ENCODE measurements at regions not wholly inside any gene's neighbourhood (a gene's known extent, or its start where the extent isn't known, plus 50 kb on each side); places are given as distances from the start of the nearest gene placed in this dataset.

DNA sequence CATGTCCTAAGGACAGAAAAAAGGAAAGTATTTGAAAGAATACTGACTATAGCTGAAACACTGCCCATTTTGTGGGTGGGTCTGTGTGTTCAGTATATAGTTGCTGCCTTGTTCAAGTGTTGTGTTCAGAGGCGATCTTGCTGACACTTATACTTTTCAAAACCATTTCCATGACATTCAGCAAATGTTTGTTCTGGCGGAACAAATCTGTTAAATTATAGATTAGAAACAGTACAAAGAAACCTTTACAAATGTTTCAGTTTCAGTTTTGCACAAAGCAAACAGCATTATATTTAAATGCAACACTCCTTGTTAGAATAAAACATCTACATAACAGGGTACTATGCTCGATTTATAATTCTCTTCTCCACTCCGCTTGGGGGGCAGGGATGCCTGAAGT, 2276.3 kb downstream of the MAT2B start:
- no peak for DNase-seq

GRCh38 chr5:165783024-165783423, 2277.6 kb downstream of the MAT2B start:
- DNase-seq: no peak

- no peak for DNase-seq
Observed at GRCh38 chr5:165786073-165786472, 2280.7 kb downstream of the MAT2B start.

DNA sequence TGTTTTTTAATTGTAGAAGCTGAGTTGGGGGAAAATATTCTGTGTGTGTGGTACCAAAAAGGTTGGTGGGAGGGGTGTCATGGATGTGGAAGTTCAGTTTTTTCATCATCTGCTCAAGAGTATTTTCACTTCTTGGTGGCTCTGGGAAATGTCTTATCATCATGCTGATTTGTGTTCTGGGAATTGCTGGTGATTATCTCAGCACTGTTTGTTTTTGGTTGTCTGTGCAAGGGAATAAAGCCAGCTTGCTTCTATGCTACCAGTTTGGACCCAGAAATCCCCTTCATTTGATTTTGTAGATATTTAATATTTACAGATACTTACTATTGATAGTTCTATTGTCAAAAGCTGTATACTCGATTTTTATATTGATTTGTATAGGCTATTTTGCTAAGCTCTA, 2289.7 kb downstream of the MAT2B start:
- DNase-seq: no peak

- no peak for DNase-seq
Observed at GRCh38 chr5:165805756-165806155, 2300.3 kb downstream of the MAT2B start.

DNA sequence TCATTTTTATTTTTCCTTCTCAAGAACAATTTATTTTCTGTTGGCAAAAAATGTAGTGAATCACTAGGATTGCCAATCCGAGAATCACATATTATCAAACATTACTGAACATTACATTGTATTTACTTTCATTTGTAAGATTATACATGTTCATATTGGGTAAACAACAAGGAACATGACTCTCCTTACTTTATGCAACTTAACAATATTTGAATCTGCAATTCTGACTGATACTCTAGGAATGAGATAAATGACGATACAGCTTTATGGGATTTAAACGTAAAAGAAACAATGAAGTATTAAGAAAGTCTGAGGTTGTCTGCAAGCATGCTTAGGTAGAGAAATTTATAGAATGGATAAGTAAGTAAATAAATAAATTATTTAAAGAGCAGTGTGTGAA, 2302.9 kb downstream of the MAT2B start:
- no peak for DNase-seq

DNA sequence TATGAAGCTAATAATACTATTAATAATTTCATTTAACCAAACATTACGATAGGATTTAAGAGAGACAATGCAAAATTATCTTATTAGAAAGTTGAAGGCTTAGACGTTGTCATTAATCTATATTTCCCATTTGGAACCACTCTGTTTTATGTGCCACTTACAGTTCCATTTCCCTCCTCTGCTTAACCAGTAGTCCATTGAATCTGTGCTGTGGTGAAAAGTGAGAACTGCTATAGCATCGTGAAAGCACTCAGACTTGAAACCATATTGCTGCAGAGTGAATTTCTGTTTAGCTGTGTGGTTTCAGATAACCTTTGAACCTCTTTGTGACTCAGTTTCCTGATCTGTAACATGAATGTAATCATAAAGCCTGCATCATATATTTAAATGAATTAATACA, 2304.5 kb downstream of the MAT2B start:
- DNase-seq: no peak

- DNase-seq: no peak
Observed at GRCh38 chr5:165829504-165829903, 2324.1 kb downstream of the MAT2B start.

DNA sequence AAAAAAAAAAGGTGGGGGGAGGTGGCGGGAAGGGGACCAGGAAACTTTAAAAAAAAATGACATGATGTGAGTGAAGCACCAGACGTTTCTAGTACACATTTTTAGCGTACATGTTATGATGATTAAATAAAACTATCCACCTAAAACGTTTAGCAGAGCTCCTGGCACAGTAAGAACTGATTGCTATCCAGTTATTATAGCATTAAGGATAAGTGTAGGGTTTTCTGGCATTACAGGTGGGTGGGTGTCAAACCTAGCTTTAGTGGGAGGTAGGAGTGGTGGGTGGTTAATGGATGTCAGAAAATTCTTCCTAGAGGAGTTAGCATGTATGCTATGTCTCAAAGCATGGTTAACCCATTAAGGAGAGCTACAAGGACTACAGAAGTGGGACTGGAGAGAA, 2329.5 kb downstream of the MAT2B start:
- no peak for DNase-seq

DNA sequence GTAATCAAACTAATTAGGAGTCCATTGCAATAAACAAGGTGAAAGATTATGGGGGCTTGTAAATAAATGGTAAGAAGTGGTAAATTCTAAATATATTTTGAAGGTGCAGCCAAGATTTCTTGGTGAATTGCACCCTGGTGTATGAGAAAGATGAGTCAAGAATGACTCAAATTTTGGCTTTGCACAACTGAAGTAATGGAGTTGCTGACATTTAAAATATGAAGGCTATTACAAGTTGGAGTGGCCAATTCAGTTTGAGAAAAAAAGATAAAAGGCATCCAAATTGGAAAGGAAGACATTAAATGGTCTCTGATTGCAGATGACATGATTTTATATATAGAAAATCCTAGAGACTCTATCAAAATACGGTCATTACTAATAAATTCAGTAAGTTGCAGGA, 2330.6 kb downstream of the MAT2B start:
- no peak for DNase-seq

- DNase-seq: no peak
Observed at GRCh38 chr5:165837286-165837685, 2331.9 kb downstream of the MAT2B start.

GRCh38 chr5:165844571-165844970, 2339.2 kb downstream of the MAT2B start:
- DNase-seq: no peak

DNA sequence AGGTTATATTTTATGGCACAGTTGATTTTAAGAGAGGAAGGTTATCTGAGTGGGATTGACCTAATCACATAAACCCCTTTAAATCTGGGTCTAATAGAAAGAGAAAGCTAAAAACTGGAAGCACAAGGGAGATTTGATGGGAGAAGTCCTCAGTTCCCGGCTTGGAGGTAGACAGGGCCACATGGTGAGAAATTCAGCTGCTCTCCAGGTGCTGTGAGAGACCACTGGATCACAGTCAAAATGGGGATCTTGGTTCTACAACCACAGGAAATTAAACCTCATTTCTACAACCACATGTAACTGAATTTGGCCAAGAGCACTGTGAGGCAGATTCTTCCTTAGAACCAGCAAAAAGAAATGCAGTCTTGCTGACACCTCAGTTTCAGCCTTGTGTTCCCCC, 2352.7 kb downstream of the MAT2B start:
- DNase-seq: no peak

- no peak for DNase-seq
Observed at GRCh38 chr5:165859251-165859650, 2353.8 kb downstream of the MAT2B start.

DNA sequence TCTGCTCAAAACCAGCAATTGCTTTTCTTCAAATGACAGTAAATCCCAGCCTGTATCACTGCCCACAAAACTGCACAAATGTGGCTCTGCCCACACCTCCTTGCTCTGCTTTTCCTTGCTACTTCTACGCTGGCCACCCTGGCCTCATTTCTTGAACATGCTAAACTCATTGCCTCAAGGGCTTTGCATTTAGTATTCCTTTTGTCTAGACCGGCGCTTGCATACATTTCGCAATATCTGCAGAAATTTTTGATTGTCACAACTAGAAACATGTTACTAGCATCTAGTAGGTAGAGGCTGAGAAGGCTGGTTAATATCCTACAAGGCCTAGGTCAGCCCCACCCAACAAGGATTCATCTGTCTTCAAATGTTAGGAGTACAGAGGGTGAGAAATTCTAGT, 2357.8 kb downstream of the MAT2B start:
- no peak for DNase-seq

DNA sequence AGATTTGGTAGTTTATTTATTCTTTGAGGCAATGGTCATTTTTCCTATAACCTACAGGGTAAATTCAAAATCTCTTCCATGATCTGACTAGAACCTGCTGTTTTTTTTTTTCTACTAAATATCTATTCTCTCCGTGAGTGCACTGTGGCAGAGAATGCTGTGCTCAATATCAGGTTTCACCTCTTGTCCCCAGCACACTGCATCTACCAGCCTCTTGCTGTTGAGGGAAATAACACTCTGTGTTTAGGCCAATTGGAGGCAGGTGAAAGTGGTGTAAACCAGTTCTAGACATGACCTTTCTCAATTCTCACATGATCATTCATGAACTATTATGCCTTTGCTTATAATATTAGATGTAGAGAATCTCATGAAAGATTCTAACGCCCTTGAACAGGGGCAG, 2365.9 kb downstream of the MAT2B start:
- DNase-seq: no peak

GRCh38 chr5:165874851-165875250, 2369.4 kb downstream of the MAT2B start:
- DNase-seq: no peak

- DNase-seq: no peak
Observed at GRCh38 chr5:165876538-165876937, 2371.1 kb downstream of the MAT2B start.

DNA sequence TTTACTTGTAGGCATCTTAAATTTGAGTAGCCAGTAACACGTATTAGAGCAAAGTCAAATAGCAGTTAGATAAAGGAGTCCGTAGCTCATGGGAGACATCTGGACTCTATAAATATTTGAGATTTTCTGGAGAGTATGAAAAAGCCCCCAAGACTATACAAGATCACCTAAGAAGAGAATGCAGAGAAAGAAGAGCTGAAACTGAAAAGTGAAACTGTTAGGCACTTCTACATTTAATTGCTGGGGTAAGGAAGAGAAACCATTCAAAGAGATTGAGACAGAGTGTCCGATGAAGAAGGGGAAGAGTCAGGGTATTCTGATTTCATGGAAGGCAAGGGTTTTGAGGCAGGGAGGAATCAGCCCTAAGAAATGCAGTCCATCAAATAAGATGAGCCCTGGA, 2372.1 kb downstream of the MAT2B start:
- DNase-seq: no peak

GRCh38 chr5:165881259-165881658, 2375.8 kb downstream of the MAT2B start:
- DNase-seq: no peak

- DNase-seq: no peak
Observed at GRCh38 chr5:165882099-165882498, 2376.7 kb downstream of the MAT2B start.

- no peak for DNase-seq
Observed at GRCh38 chr5:165885623-165886350, 2380.4 kb downstream of the MAT2B start.

- no peak for DNase-seq
Observed at GRCh38 chr5:165887147-165887546, 2381.7 kb downstream of the MAT2B start.

DNA sequence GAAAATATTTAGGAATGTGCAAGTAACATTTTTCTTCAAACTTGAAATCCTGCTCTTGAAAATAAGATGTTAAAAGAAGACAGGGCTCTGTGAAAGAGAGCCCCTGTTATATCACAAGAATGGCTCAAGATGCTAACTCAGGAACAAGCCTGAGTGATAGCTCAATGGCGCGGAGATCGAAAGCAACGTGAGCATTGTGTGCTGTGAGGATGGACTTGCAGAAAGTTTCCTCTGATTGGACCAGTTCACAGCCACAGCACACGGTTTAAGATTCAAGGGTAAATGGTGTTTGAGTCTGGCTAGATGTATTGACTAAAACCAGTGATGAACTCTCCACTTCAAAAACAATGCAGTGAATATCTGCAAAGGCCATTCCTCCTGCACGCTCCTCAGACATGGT, 2387.0 kb downstream of the MAT2B start:
- no peak for DNase-seq

- no peak for DNase-seq
Observed at GRCh38 chr5:165894916-165895315, 2389.5 kb downstream of the MAT2B start.

- no peak for DNase-seq
Observed at GRCh38 chr5:165903835-165904234, 2387.6 kb upstream of the WWC1 start.
